GM12875 (cell line): ENCODE measurements at regions not wholly inside any gene's neighbourhood (a gene's known extent, or its start where the extent isn't known, plus 50 kb on each side); places are given as distances from the start of the nearest gene placed in this dataset.

Source experiments
- H3K4me3 ChIP-seq: one replicate; pipeline ENCODE4 v1.5.1; 2011; ENCODE audit warnings: low read depth, low read length, control low read depth
- CTCF ChIP-seq: IDR thresholded peaks from 2 replicates; pipeline ENCODE4 v1.5.1; 2011; ENCODE audit warnings: low read depth, mild to moderate bottlenecking, control low read depth, inconsistent platforms, low read length, moderate library complexity, borderline replicate concordance; ENCODE audit not compliant: insufficient read depth

GRCh38 chr3:117367861-117368260 lies 658.3 kb downstream of the TUSC7 start:
- TF ChIP-seq CTCF: no peak
- H3K4me3 ChIP-seq: no peak overlapping the region

- no peak for TF ChIP-seq CTCF
- no peak overlapping the region for H3K4me3 ChIP-seq
These were observed 671.1 kb downstream of the TUSC7 start for GRCh38 chr3:117380631-117381030.

- H3K4me3 ChIP-seq: no peak overlapping the region
- TF ChIP-seq CTCF: no peak
These were observed 683.5 kb downstream of the TUSC7 start for GRCh38 chr3:117393119-117393518.

GRCh38 chr3:117398141-117398899 lies 688.7 kb downstream of the TUSC7 start:
- no peak overlapping the region for H3K4me3 ChIP-seq
- TF ChIP-seq CTCF: no peak

GRCh38 chr3:117399311-117400078 lies 689.9 kb downstream of the TUSC7 start:
- no peak overlapping the region for H3K4me3 ChIP-seq
- TF ChIP-seq CTCF: no peak

GRCh38 chr3:117400303-117400702 lies 690.7 kb downstream of the TUSC7 start:
- no peak overlapping the region for H3K4me3 ChIP-seq
- TF ChIP-seq CTCF: no peak

GRCh38 chr3:117404141-117404540 lies 694.6 kb downstream of the TUSC7 start:
- no peak overlapping the region for H3K4me3 ChIP-seq
- TF ChIP-seq CTCF: no peak
